GM12872 (cell line): ENCODE measurements at regions not wholly inside any gene's neighbourhood (a gene's known extent, or its start where the extent isn't known, plus 50 kb on each side); places are given as distances from the start of the nearest gene placed in this dataset.

Experiments
- TF ChIP-seq, protein P1 (sequence below): IDR thresholded peaks from 3 replicates; pipeline ENCODE4 v1.5.1; 2011; ENCODE audit warnings: low read depth, mild to moderate bottlenecking, low read length, moderate library complexity; ENCODE audit not compliant: insufficient read depth

GRCh38 chr6:21738180-21739094 is 144.9 kb downstream of the SOX4 start:
- TF ChIP-seq, protein P1, sequence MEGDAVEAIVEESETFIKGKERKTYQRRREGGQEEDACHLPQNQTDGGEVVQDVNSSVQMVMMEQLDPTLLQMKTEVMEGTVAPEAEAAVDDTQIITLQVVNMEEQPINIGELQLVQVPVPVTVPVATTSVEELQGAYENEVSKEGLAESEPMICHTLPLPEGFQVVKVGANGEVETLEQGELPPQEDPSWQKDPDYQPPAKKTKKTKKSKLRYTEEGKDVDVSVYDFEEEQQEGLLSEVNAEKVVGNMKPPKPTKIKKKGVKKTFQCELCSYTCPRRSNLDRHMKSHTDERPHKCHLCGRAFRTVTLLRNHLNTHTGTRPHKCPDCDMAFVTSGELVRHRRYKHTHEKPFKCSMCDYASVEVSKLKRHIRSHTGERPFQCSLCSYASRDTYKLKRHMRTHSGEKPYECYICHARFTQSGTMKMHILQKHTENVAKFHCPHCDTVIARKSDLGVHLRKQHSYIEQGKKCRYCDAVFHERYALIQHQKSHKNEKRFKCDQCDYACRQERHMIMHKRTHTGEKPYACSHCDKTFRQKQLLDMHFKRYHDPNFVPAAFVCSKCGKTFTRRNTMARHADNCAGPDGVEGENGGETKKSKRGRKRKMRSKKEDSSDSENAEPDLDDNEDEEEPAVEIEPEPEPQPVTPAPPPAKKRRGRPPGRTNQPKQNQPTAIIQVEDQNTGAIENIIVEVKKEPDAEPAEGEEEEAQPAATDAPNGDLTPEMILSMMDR: no peak

DNA sequence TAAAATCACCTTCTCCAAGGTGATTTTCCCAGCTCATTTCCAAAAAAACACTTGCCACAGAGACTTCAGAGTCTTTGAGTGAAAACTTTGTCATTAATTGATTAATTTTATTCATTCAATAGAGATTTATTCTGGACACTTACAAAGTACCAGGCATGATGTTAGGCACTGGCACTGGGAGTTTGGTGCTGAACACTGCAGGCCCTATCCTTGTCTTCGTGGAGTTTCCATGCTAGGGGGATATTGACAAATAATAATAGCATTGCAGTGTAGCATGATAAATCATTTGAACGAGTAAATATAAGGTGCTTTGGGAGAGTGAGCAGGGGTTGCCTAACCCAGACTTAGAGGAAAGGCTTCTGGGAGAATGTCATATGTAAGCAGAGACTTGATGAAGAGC is 145.7 kb downstream of the SOX4 start:
- TF ChIP-seq, protein P1: no peak

DNA sequence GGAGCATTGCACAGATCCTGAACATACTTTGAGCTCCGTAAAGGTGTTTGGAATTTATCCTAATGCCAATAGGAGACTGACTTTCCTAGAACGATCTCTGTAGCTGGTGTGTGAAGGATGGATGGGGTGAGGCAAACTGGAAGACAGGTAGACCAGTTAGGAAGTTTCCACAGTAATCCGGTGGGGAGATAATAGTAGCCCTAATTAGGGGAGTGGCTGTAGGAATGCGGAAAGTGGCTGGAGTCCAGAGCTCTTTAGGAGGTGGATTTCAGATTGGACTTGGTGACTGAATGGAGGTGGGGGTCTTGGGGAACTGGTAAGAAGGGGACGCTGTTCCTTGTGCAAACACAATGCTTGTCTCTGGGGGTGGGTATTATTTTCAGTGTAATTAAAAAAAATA is 146.3 kb downstream of the SOX4 start:
- TF ChIP-seq, protein P1: no peak

DNA sequence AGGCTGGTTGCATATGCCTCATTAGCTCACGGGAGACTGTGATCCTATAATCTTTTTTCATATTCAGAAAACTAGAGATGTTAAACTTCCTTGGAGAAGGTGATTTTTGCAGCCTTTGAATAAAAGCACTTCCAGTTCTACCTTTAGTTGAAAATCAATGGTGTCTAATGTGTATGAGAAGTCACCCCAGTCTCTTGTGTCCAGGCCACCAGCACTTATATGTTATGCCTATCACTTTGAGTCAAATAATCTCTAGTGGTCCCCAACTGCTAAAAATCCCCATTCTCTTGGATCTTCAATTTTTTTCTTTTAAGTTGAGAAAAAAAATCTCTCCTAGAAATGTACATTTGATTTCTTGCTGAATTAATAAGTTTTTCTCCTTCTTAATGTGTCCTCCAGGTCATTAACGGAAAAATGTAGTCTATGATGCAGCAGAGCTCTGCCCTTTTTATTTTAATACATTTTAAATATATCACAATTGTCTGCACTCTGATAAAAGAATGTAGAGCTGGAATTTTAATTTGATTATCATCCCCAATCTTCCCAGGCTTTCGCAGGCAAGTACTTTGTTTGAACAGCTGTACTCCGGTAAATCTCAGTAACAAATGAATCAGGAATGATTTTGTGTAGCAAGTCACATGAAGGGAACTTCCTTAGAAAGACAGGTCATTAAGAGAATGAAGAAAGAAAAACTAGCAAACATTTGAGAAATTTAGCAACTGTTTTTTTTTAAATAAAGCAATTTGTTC is 147.0 kb downstream of the SOX4 start:
- TF ChIP-seq, protein P1: no peak

DNA sequence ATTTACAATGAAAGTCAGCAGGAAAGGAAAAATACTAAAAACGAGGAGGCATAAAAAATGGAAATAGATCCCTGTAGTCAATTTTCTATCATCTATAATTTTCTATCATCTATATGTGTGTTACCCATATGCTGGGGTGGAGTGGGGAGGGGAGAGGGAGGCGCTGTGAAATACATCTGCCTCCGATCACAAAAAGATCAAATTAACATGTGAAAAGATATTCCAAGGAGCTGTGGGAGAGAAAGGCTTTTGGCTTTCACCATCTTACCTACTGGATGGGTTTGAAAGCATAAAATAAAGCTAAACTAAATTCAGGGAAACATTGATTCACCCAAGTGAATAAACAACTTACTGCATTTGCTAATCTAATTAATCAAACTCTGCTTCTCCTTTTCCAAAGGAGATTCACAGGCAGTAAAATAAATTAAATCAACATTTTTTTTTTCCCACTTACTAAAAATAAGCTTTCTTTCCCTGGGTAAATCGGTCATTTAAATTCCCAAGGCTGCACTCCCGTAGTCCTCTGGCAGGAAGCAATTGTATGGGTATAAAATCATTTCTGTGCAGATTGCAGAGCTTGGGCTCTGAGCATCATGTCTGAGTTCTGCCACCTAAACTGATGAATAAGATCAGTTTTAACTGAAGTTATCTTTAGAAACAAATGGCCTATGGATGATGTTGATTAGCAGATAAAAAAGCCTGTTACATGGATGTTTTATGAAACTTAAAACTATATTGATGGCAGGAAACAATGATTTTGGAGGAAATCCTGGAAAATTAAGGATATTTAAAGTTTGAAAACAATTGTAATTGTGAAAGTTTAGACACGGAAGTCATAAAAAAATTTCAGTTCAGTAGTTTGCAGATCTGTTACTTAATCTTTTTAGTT is 147.9 kb downstream of the SOX4 start:
- TF ChIP-seq, protein P1: no peak

DNA sequence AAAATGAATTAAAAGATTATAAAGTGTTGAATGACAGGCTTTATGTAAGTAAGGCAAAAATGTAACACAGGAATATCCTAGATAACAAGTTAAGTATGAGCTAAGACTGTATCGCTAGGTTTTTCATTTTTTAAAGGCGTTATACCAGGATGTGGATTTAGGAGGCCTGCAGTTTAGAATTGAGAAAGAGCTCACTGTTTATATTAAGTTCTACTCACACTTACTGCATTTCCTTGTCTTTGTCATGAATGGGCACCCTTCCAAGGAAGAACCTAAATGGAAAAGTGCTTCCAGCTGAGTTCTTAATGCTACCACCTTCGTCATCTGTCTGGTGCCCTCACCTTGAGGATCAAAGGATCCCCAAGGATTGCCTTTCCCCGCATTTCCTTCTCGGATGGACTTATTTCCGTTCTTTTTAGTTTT is 148.7 kb downstream of the SOX4 start:
- TF ChIP-seq, protein P1: no peak
